Type B pancreatic cell (in vitro differentiated cells): ENCODE measurements at regions not wholly inside any gene's neighbourhood (a gene's known extent, or its start where the extent isn't known, plus 50 kb on each side); places are given as distances from the start of the nearest gene placed in this dataset.
"Not testable (repeated sequence)": the region's sequence is repeated elsewhere in the genome, so short reads cannot be mapped to it uniquely, and the experiment has no call there.

Experiments used
- DNase-seq: peaks from one replicate; pipeline ENCODE4 v3.0.0; 2021; ENCODE audit warnings: mixed read lengths; ENCODE audit not compliant: unreplicated experiment; ENCODE audit errors: extremely low spot score
- H3K27ac Mint-ChIP-seq: 2 replicates; pipeline ENCODE4 v1.8.0; 2021; ENCODE audit warnings: mild to moderate bottlenecking, mixed read lengths
- H3K27me3 Mint-ChIP-seq: 2 replicates; pipeline ENCODE4 v1.8.0; 2021; ENCODE audit warnings: mixed read lengths
- H3K36me3 Mint-ChIP-seq: 2 replicates; pipeline ENCODE4 v1.8.0; 2021; ENCODE audit warnings: mixed read lengths
- H3K4me1 Mint-ChIP-seq: one replicate; pipeline ENCODE4 v1.8.0; 2021; ENCODE audit warnings: mixed read lengths; ENCODE audit not compliant: unreplicated experiment
- H3K4me3 Mint-ChIP-seq: 2 replicates; pipeline ENCODE4 v1.8.0; 2021; ENCODE audit warnings: mild to moderate bottlenecking, mixed read lengths
- H3K9me3 Mint-ChIP-seq: 2 replicates; pipeline ENCODE4 v1.8.0; 2021; ENCODE audit warnings: mixed read lengths
- TF ChIP-seq, protein P1 (sequence below): fragments of 200-600 bp; sonication (generic); conservative IDR thresholded peaks from 2 replicates; pipeline ENCODE4 v1.5.0; 2021; ENCODE audit warnings: antibody characterized with exemption, mild to moderate bottlenecking

DNA sequence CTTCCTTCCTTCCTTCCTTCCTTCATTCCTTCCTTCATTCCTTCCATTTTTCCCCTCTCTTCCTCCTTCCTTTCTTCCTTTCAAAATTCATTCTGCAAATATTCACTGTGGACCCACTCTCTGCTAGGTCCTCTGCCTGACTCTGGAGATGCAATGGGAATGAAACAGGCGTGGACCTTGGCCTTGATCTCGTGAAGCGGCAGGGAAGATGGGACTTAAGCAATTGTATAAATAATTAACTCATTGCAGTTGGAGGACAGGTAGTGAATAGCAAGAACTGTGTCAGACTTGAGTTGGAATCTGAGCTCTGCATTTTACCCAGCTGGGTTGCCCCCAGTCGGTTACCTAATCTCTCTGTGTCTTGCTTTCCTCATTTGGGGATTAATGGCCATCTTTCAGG, 230.6 kb upstream of the LHX5 start:
- no peaks in the 10 kb centered on the region for H3K36me3 Mint-ChIP-seq
- no peak for DNase-seq
- peaks cover 57% of the 10 kb centered on the region for H3K27me3 Mint-ChIP-seq
- TF ChIP-seq, protein P1, sequence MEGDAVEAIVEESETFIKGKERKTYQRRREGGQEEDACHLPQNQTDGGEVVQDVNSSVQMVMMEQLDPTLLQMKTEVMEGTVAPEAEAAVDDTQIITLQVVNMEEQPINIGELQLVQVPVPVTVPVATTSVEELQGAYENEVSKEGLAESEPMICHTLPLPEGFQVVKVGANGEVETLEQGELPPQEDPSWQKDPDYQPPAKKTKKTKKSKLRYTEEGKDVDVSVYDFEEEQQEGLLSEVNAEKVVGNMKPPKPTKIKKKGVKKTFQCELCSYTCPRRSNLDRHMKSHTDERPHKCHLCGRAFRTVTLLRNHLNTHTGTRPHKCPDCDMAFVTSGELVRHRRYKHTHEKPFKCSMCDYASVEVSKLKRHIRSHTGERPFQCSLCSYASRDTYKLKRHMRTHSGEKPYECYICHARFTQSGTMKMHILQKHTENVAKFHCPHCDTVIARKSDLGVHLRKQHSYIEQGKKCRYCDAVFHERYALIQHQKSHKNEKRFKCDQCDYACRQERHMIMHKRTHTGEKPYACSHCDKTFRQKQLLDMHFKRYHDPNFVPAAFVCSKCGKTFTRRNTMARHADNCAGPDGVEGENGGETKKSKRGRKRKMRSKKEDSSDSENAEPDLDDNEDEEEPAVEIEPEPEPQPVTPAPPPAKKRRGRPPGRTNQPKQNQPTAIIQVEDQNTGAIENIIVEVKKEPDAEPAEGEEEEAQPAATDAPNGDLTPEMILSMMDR: no peak
- no peak overlapping the region for H3K4me3 Mint-ChIP-seq
- H3K9me3 Mint-ChIP-seq: no peaks in the 10 kb centered on the region
- no peak overlapping the region for H3K27ac Mint-ChIP-seq
- H3K4me1 Mint-ChIP-seq: no peaks in the 10 kb centered on the region

DNA sequence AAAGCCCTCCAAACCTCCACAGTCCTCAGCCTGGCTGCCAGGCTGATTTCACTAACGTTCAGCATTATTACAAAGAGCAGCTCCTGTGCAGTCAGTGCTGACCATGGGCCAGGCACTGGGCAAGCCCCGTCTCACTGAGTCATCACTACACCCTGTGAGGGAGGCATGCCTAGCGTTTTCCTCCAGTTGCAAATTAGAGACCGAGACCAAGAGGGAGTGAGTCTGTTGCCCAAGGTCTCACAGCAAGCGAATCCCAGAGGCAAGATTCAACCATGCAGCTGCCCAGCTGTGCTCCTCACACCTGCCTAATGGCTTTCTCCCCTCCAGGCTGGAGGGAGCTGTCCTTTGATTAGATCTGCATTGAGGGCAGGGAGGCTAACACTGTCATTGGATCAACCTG, 229.3 kb upstream of the LHX5 start:
- no peak for DNase-seq
- Mint-ChIP-seq H3K4me3 (no peak overlapping the region), H3K36me3 (no peaks in the 10 kb centered on the region), H3K4me1 (no peaks in the 10 kb centered on the region), H3K27ac (no peak overlapping the region), H3K27me3 (peaks cover 48% of the 10 kb centered on the region), H3K9me3 (no peaks in the 10 kb centered on the region)
- TF ChIP-seq, protein P1: no peak

DNA sequence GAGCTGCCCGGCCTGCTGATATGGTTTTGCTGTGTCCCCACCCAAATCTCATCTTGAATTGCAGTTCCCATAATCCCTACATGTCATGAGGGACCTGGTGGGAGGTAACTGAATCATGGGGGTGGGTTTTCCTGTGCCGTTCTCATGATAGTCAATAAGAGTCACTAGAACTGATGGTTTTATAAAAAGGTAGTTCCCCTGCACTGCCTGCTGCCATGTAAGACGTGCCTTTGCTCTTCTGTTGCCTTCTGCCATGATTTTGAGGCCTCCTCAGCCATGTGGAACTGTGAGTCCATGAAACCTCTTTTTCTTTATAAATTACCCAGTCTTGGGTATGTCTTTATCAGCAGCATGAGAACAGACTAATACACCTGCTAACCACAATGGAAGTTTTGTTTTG, 228.3 kb upstream of the LHX5 start:
- peaks cover 48% of the 10 kb centered on the region for H3K27me3 Mint-ChIP-seq
- H3K4me3 Mint-ChIP-seq, H3K9me3 Mint-ChIP-seq, H3K4me1 Mint-ChIP-seq, H3K36me3 Mint-ChIP-seq, H3K27ac Mint-ChIP-seq, DNase-seq: not testable (repeated sequence)

DNA sequence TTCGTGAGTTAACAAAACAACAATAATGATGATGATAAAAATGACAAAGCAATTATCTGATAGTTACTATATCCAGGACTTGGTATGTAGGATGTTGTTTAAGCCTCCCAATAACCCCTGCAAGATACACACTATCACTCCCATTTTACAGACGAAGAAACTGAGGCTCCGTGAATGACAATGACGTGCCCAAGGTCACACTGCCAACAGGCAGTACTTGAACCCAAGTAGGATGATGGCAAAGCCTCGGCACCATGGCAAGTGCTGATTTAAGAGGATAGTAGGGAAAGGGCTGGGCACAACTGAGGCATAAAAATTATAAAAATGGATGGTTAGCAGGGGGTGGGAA, 226.8 kb upstream of the LHX5 start:
- Mint-ChIP-seq H3K4me3 (no peak overlapping the region), H3K4me1 (no peaks in the 10 kb centered on the region), H3K27me3 (peaks cover 55% of the 10 kb centered on the region), H3K27ac (no peak overlapping the region), H3K36me3 (no peaks in the 10 kb centered on the region), H3K9me3 (no peaks in the 10 kb centered on the region)
- TF ChIP-seq, protein P1: no peak
- DNase-seq: no peak

DNA sequence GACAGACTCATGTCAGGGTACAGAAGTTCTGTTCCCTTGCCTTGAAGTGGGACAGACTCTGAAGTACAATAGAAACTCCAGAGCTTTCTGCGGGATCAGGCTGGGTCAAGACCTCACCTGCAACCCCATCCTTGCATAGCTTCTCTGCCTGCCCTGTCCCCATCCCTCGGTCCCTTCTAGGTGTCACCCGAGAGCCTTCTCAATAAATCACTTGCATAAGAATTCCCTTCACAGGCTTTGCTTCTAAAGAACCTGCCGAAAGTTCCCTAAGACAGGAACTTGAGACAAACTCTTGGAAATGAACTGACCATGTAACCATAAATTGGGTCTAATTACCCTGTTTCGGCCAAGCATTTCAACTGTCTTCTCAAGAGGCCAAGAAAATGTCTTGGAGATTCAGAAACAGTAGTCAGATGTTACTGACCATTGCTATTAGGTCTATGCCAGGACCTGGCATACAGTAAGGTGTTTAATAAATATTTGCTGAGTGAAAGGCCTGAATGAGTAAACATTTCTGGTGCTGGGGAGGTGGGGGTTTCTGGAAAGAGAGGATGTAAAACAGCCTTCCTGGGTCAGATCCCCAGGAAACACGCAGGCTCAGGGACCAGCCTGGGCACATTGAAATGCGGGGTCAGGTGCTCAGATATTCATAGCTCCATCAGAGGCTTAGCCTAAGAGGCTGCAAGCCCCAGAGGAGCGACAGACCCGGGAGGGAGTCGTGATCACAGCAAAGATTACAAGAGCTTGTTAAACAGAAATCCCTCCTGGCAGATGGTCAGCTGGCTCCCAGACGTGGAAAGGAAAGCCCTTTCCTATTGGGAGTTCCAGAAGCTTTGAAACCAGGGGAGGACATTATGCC, 226.2 kb upstream of the LHX5 start:
- TF ChIP-seq, protein P1: no peak
- DNase-seq: no peak
- H3K4me1 Mint-ChIP-seq: no peaks in the 10 kb centered on the region
- H3K27ac Mint-ChIP-seq: no peak overlapping the region
- no peaks in the 10 kb centered on the region for H3K36me3 Mint-ChIP-seq
- peaks cover 56% of the 10 kb centered on the region for H3K27me3 Mint-ChIP-seq
- no peak overlapping the region for H3K4me3 Mint-ChIP-seq
- no peaks in the 10 kb centered on the region for H3K9me3 Mint-ChIP-seq

DNA sequence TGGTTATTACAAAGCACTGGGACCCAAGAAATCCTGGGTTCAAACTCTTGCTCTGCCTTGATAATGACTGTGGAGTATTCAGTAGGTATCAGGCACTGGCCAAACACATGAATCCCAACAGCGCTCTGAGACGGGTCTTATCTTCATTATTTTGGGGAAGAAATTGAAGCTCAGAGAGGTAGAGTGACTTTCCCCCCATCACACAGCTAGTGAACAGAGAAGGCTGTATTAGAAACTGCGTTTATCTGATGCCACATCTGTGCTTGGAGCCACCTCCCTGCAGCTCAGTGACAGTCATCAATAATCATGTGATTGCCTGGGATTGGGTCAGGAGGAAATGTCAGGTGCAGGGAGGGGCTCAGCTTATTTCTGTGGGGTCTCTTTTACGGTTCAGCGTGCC, 225.4 kb upstream of the LHX5 start:
- Mint-ChIP-seq H3K27me3 (peaks cover 54% of the 10 kb centered on the region), H3K36me3 (no peaks in the 10 kb centered on the region), H3K4me1 (no peaks in the 10 kb centered on the region), H3K9me3 (no peaks in the 10 kb centered on the region), H3K4me3 (no peak overlapping the region), H3K27ac (no peak overlapping the region)
- TF ChIP-seq, protein P1: no peak
- DNase-seq: no peak
